ENCODE measurements at regions not wholly inside any gene's neighbourhood (a gene's known extent, or its start where the extent isn't known, plus 50 kb on each side); places are given as distances from the start of the nearest gene placed in this dataset.

DNA sequence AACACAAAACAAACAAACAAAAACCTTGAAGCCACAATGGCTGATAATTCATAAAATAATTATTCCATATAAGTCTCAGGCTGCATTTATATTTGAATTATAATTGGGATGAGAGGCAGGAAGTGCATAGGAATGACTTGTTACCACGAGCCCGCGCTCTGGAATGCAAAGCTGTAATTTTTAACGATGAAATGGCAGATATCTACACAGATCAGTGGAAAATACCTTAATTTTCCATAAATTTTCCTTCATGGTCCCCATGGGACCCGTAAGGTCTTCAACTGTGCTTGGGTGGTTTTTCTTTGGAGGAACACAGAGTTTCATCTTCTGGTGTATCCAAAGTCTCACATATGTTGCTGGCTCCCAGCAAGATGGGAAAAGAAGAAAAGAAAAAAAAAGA is 226.8 kb downstream of the SHOX start:
- H3K9me2 ChIP-seq (ENCODE audit: insufficient read depth) = no peaks in the 10 kb centered on the region
- no peaks in the 10 kb centered on the region for H3K79me2 ChIP-seq (replicated peaks; ENCODE audit: insufficient read depth)
- DNase-seq (ENCODE audit: low spot score) = no peak
- no peak for TF ChIP-seq NANOG (IDR thresholded peaks at IDR 0.05; ENCODE audit: borderline replicate concordance)
- no peak for TF ChIP-seq ZNF114 (CRISPR knock-in tag; IDR thresholded peaks at IDR 0.05)
- TF ChIP-seq ZNF331 (CRISPR knock-in tag; IDR thresholded peaks at IDR 0.05; ENCODE audit: low read depth) = no peak
- TF ChIP-seq, protein P1, sequence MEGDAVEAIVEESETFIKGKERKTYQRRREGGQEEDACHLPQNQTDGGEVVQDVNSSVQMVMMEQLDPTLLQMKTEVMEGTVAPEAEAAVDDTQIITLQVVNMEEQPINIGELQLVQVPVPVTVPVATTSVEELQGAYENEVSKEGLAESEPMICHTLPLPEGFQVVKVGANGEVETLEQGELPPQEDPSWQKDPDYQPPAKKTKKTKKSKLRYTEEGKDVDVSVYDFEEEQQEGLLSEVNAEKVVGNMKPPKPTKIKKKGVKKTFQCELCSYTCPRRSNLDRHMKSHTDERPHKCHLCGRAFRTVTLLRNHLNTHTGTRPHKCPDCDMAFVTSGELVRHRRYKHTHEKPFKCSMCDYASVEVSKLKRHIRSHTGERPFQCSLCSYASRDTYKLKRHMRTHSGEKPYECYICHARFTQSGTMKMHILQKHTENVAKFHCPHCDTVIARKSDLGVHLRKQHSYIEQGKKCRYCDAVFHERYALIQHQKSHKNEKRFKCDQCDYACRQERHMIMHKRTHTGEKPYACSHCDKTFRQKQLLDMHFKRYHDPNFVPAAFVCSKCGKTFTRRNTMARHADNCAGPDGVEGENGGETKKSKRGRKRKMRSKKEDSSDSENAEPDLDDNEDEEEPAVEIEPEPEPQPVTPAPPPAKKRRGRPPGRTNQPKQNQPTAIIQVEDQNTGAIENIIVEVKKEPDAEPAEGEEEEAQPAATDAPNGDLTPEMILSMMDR (conservative IDR thresholded peaks at IDR 0.05; ENCODE audit: low read depth in 2 of 2) = no peak
- no peak for TF ChIP-seq JUNB (IDR thresholded peaks at IDR 0.05; ENCODE audit: unreplicated experiment)
- TF ChIP-seq CREB1 (CRISPR knock-in tag; IDR thresholded peaks at IDR 0.05; ENCODE audit: low read depth) = no peak
- TF ChIP-seq POLR2AphosphoS5 (IDR thresholded peaks at IDR 0.05; ENCODE audit: low read depth) = no peak
- TF ChIP-seq, protein P2, sequence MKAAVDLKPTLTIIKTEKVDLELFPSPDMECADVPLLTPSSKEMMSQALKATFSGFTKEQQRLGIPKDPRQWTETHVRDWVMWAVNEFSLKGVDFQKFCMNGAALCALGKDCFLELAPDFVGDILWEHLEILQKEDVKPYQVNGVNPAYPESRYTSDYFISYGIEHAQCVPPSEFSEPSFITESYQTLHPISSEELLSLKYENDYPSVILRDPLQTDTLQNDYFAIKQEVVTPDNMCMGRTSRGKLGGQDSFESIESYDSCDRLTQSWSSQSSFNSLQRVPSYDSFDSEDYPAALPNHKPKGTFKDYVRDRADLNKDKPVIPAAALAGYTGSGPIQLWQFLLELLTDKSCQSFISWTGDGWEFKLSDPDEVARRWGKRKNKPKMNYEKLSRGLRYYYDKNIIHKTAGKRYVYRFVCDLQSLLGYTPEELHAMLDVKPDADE (IDR thresholded peaks at IDR 0.05) = no peak
- TF ChIP-seq, protein P3, sequence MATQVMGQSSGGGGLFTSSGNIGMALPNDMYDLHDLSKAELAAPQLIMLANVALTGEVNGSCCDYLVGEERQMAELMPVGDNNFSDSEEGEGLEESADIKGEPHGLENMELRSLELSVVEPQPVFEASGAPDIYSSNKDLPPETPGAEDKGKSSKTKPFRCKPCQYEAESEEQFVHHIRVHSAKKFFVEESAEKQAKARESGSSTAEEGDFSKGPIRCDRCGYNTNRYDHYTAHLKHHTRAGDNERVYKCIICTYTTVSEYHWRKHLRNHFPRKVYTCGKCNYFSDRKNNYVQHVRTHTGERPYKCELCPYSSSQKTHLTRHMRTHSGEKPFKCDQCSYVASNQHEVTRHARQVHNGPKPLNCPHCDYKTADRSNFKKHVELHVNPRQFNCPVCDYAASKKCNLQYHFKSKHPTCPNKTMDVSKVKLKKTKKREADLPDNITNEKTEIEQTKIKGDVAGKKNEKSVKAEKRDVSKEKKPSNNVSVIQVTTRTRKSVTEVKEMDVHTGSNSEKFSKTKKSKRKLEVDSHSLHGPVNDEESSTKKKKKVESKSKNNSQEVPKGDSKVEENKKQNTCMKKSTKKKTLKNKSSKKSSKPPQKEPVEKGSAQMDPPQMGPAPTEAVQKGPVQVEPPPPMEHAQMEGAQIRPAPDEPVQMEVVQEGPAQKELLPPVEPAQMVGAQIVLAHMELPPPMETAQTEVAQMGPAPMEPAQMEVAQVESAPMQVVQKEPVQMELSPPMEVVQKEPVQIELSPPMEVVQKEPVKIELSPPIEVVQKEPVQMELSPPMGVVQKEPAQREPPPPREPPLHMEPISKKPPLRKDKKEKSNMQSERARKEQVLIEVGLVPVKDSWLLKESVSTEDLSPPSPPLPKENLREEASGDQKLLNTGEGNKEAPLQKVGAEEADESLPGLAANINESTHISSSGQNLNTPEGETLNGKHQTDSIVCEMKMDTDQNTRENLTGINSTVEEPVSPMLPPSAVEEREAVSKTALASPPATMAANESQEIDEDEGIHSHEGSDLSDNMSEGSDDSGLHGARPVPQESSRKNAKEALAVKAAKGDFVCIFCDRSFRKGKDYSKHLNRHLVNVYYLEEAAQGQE (IDR thresholded peaks at IDR 0.05; ENCODE audit: unreplicated experiment) = no peak
- TF ChIP-seq STAT1 (IDR thresholded peaks at IDR 0.05; ENCODE audit: unreplicated experiment) = no peak
- no peak for TF ChIP-seq EZH2phosphoT487 (IDR thresholded peaks at IDR 0.05; ENCODE audit: unreplicated experiment)
- H3F3A ChIP-seq (replicated peaks; ENCODE audit: low read depth) = no peaks in the 10 kb centered on the region
- Mint-ChIP-seq H3K4me3 (no peak overlapping the region), H3K27me3 (ENCODE audit: insufficient read depth, low read depth, poor library complexity) (peaks cover 5% of the 10 kb centered on the region), H3K27ac (no peak overlapping the region), H3K36me3 (ENCODE audit: low read depth) (peaks cover 43% of the 10 kb centered on the region), H3K9me3 (peaks cover 90% of the 10 kb centered on the region), H3K4me1 (no peaks in the 10 kb centered on the region)
- H4K20me1 ChIP-seq (replicated peaks; ENCODE audit: insufficient read depth) = no peaks in the 10 kb centered on the region
- no peak overlapping the region for H3K4me2 ChIP-seq
- no peak overlapping the region for H3K27ac ChIP-seq (ENCODE audit: low read depth)
- no peak overlapping the region for H2AFZ ChIP-seq
- H3K36me3 ChIP-seq (ENCODE audit: insufficient read depth) = no peaks in the 10 kb centered on the region
- no peak for ATAC-seq
- no peaks in the 10 kb centered on the region for H3K27me3 ChIP-seq (ENCODE audit: insufficient read depth)
- no peak overlapping the region for H3K4me3 ChIP-seq
- no peaks in the 10 kb centered on the region for H3K4me1 ChIP-seq (ENCODE audit: insufficient read depth)

Measured in GM23338 (cell line).